Esophagus (tissue), 2 donors: ENCODE measurements at regions not wholly inside any gene's neighbourhood (a gene's known extent, or its start where the extent isn't known, plus 50 kb on each side); places are given as distances from the start of the nearest gene placed in this dataset.

Experiments used
- H3K27ac ChIP-seq, 2 donors: one replicate each; pipeline ENCODE4 v1.5.1; 2013; ENCODE audit warnings: low read depth in 2 of 2, mild to moderate bottlenecking in 2 of 2, inconsistent platforms in 1 of 2, low read length in 1 of 2, moderate library complexity in 1 of 2
- H3K27me3 ChIP-seq, 2 donors: one replicate each; pipeline ENCODE4 v1.6.1; 2013; ENCODE audit warnings: low read length in 2 of 2, control low read depth in 1 of 2, mild to moderate bottlenecking in 1 of 2; ENCODE audit not compliant: insufficient read depth in 2 of 2, control insufficient read depth in 1 of 2
- H3K36me3 ChIP-seq, 2 donors: one replicate each; pipeline ENCODE4 v1.6.1; 2013; ENCODE audit warnings: low read length in 1 of 2; ENCODE audit not compliant: control insufficient read depth in 2 of 2, insufficient read depth in 2 of 2
- H3K4me1 ChIP-seq, 2 donors: one replicate each; pipeline ENCODE4 v1.6.1; 2013; ENCODE audit warnings: low read length in 1 of 2; ENCODE audit not compliant: control insufficient read depth in 2 of 2, insufficient read depth in 2 of 2
- H3K4me3 ChIP-seq, 2 donors: one replicate each; pipeline ENCODE4 v1.5.1; 2013; ENCODE audit warnings: low read length in 2 of 2, mild to moderate bottlenecking in 2 of 2, low read depth in 1 of 2, moderate library complexity in 1 of 2
- H3K9me3 ChIP-seq, 2 donors: one replicate each; pipeline ENCODE4 v1.6.1; 2013; ENCODE audit warnings: mild to moderate bottlenecking in 2 of 2, low read depth in 1 of 2, low read length in 1 of 2, moderate library complexity in 1 of 2; ENCODE audit not compliant: control insufficient read depth in 2 of 2, insufficient read depth in 1 of 2
- WGBS, 2 donors: extraction: QIAGEN DNeasy Blood & Tissue Kit; methylation state at CpG; one replicate each; pipeline ENCODE4 v1.1.7; 2013; 5-methylcytosine and 5-hydroxymethylcytosine counted together
- donor health status: healthy with polysubstance abuse.
- donor health status: Bipolar disorder and iron deficiency.

- H3K4me1 ChIP-seq = peaks cover 0 to 4% of the 10 kb centered on the region in 2 donors
- WGBS, 2 donors = 82 to 87% methylated on average over 5 of the region's 5 CpGs
- no peak overlapping the region for H3K27ac ChIP-seq
- no peak overlapping the region for H3K4me3 ChIP-seq
- H3K9me3 ChIP-seq = no peaks in the 10 kb centered on the region
- H3K27me3 ChIP-seq = no peaks in the 10 kb centered on the region
- no peaks in the 10 kb centered on the region for H3K36me3 ChIP-seq
These were observed 789.4 kb downstream of the EPHA4 start for GRCh38 chr2:220782609-220783113.

- H3K4me3 ChIP-seq = no peak overlapping the region
- H3K36me3 ChIP-seq = no peaks in the 10 kb centered on the region
- no peaks in the 10 kb centered on the region for H3K9me3 ChIP-seq
- H3K27me3 ChIP-seq = no peaks in the 10 kb centered on the region
- 86 to 89% methylated on average over 1 of the region's 1 CpG for WGBS, 2 donors
- H3K27ac ChIP-seq = no peak overlapping the region
- H3K4me1 ChIP-seq = peaks cover 0 to 4% of the 10 kb centered on the region in 2 donors
These were observed 788.4 kb downstream of the EPHA4 start for GRCh38 chr2:220783671-220784070.

- H3K27ac ChIP-seq = no peak overlapping the region
- H3K4me1 ChIP-seq = peaks cover 0 to 4% of the 10 kb centered on the region in 2 donors
- H3K36me3 ChIP-seq = no peaks in the 10 kb centered on the region
- 92% methylated on average over 4 of the region's 4 CpGs for WGBS, 2 donors
- H3K27me3 ChIP-seq = no peaks in the 10 kb centered on the region
- H3K4me3 ChIP-seq = no peak overlapping the region
- H3K9me3 ChIP-seq = no peaks in the 10 kb centered on the region
These were observed 786.9 kb downstream of the EPHA4 start for GRCh38 chr2:220785178-220785577.

GRCh38 chr2:220786216-220786615 is 785.9 kb downstream of the EPHA4 start:
- Histone ChIP-seq H3K4me3 (no peak overlapping the region), H3K36me3 (no peaks in the 10 kb centered on the region), H3K27me3 (no peaks in the 10 kb centered on the region), H3K9me3 (no peaks in the 10 kb centered on the region), H3K27ac (no peak overlapping the region), H3K4me1 (peaks cover 0 to 2% of the 10 kb centered on the region in 2 donors)
- WGBS, 2 donors = 58 to 74% methylated on average over 5 of the region's 5 CpGs

GRCh38 chr2:220787251-220787650 is 784.9 kb downstream of the EPHA4 start:
- H3K27ac ChIP-seq = no peak overlapping the region
- no peak overlapping the region for H3K4me3 ChIP-seq
- no peaks in the 10 kb centered on the region for H3K27me3 ChIP-seq
- peaks cover 0 to 2% of the 10 kb centered on the region in 2 donors for H3K4me1 ChIP-seq
- H3K36me3 ChIP-seq = no peaks in the 10 kb centered on the region
- no peaks in the 10 kb centered on the region for H3K9me3 ChIP-seq

GRCh38 chr2:220789961-220790360 is 782.1 kb downstream of the EPHA4 start:
- peaks cover 0 to 2% of the 10 kb centered on the region in 2 donors for H3K4me1 ChIP-seq
- no peaks in the 10 kb centered on the region for H3K36me3 ChIP-seq
- WGBS, 2 donors = 29 to 53% methylated on average over 1 of the region's 1 CpG
- H3K9me3 ChIP-seq = no peaks in the 10 kb centered on the region
- no peak overlapping the region for H3K4me3 ChIP-seq
- no peaks in the 10 kb centered on the region for H3K27me3 ChIP-seq
- H3K27ac ChIP-seq = no peak overlapping the region

GRCh38 chr2:220795705-220796104 is 776.4 kb downstream of the EPHA4 start:
- Histone ChIP-seq H3K27me3 (no peaks in the 10 kb centered on the region), H3K36me3 (no peaks in the 10 kb centered on the region), H3K4me3 (no peak overlapping the region), H3K27ac (no peak overlapping the region), H3K9me3 (no peaks in the 10 kb centered on the region), H3K4me1 (no peaks in the 10 kb centered on the region)
- WGBS, 2 donors = 69 to 87% methylated on average over 3 of the region's 3 CpGs

- 62 to 68% methylated on average over 1 of the region's 1 CpG for WGBS, 2 donors
- Histone ChIP-seq H3K4me1 (no peaks in the 10 kb centered on the region), H3K27me3 (no peaks in the 10 kb centered on the region), H3K27ac (no peak overlapping the region), H3K9me3 (no peaks in the 10 kb centered on the region), H3K36me3 (no peaks in the 10 kb centered on the region), H3K4me3 (no peak overlapping the region)
These were observed 761.0 kb downstream of the EPHA4 start for GRCh38 chr2:220811115-220811514.

- Histone ChIP-seq H3K4me1 (no peaks in the 10 kb centered on the region), H3K27me3 (no peaks in the 10 kb centered on the region), H3K36me3 (no peaks in the 10 kb centered on the region), H3K4me3 (no peak overlapping the region), H3K27ac (no peak overlapping the region), H3K9me3 (no peaks in the 10 kb centered on the region)
- WGBS, 2 donors = 36 to 42% methylated on average over 1 of the region's 1 CpG
These were observed 760.0 kb downstream of the EPHA4 start for GRCh38 chr2:220811952-220812570.

GRCh38 chr2:220814441-220814840 is 757.7 kb downstream of the EPHA4 start:
- Histone ChIP-seq H3K9me3 (no peaks in the 10 kb centered on the region), H3K4me3 (no peak overlapping the region), H3K27ac (no peak overlapping the region), H3K36me3 (no peaks in the 10 kb centered on the region), H3K4me1 (no peaks in the 10 kb centered on the region), H3K27me3 (no peaks in the 10 kb centered on the region)
- WGBS, 2 donors = 64 to 67% methylated on average over 4 of the region's 4 CpGs
